GM12878 (cell line): ENCODE measurements at regions not wholly inside any gene's neighbourhood (a gene's known extent, or its start where the extent isn't known, plus 50 kb on each side); places are given as distances from the start of the nearest gene placed in this dataset.

Experiments used
- CBX5 ChIP-seq: sonication (generic); IDR thresholded peaks from 2 replicates; pipeline ENCODE4 v1.6.1; 2016; ENCODE audit warnings: low read depth, moderate library complexity, mild to moderate bottlenecking, inconsistent platforms
- DPF2 ChIP-seq: fragments of 450-650 bp; IDR thresholded peaks from 2 replicates; pipeline ENCODE4 v1.6.1; 2017; ENCODE audit warnings: mild to moderate bottlenecking
- EP300 ChIP-seq, 2 experiments: fragments of 150-350 bp in 1 of 2; IDR thresholded peaks; 2 replicates each; pipeline ENCODE4 v1.6.1; 2011 to 2012; ENCODE audit warnings: low read depth in 2 of 2, low read length in 2 of 2, borderline replicate concordance in 1 of 2, improper control_type of control experiment in 1 of 2, inconsistent platforms in 1 of 2; ENCODE audit not compliant: control insufficient read depth in 1 of 2
- ETV6 ChIP-seq, 2 experiments: fragments of 450-650 bp in 1 of 2; IDR thresholded peaks in 1 of 2; conservative IDR thresholded peaks in 1 of 2; 2 replicates each; pipeline ENCODE4 v1.6.1; 2014; ENCODE audit warnings: antibody characterized with exemption in 1 of 2, borderline replicate concordance in 1 of 2, low read depth in 1 of 2, mild to moderate bottlenecking in 1 of 2, moderate library complexity in 1 of 2
- EZH2 ChIP-seq: IDR thresholded peaks from 2 replicates; pipeline ENCODE4 v1.6.1; 2012; ENCODE audit warnings: low read depth, mild to moderate bottlenecking, control low read depth, inconsistent platforms, low read length, borderline replicate concordance; ENCODE audit not compliant: control insufficient read depth
- HDGF ChIP-seq: fragments of 450-650 bp; IDR thresholded peaks from 2 replicates; pipeline ENCODE4 v1.6.1; 2016; ENCODE audit warnings: antibody characterized with exemption
- MXI1 ChIP-seq: fragments of 150-350 bp; IDR thresholded peaks from 2 replicates; pipeline ENCODE4 v1.6.1; 2011; ENCODE audit warnings: low read depth, mild to moderate bottlenecking, inconsistent platforms, low read length, improper control_type of control experiment
- NRF1 ChIP-seq: conservative IDR thresholded peaks from 2 replicates; pipeline ENCODE4 v1.6.1; 2011; ENCODE audit warnings: mild to moderate bottlenecking, low read depth, low read length, improper control_type of control experiment
- POLR2AphosphoS5 ChIP-seq: IDR thresholded peaks from 2 replicates; pipeline ENCODE4 v1.6.1; 2011; ENCODE audit warnings: mild to moderate bottlenecking, low read length, inconsistent platforms
- RAD21 ChIP-seq: IDR thresholded peaks from 2 replicates; pipeline ENCODE4 v1.6.1; 2011; ENCODE audit warnings: mild to moderate bottlenecking, low read depth, low read length, moderate library complexity; ENCODE audit not compliant: insufficient read depth
- ZNF217 ChIP-seq: fragments of 450-650 bp; IDR thresholded peaks from 2 replicates; pipeline ENCODE4 v1.6.1; 2017; ENCODE audit warnings: antibody characterized with exemption, mild to moderate bottlenecking
- TF ChIP-seq, protein P1 (sequence below), 3 experiments: IDR thresholded peaks in 2 of 3; conservative IDR thresholded peaks in 1 of 3; 2 replicates each; pipeline ENCODE4 v1.5.1; 2011; ENCODE audit warnings: low read depth in 3 of 3, low read length in 3 of 3, mild to moderate bottlenecking in 3 of 3, control low read depth in 2 of 3, moderate library complexity in 2 of 3, inconsistent platforms in 1 of 3, mixed read lengths in 1 of 3; ENCODE audit not compliant: control insufficient read depth in 2 of 3, insufficient read depth in 1 of 3; ENCODE audit errors: extremely low read depth in 1 of 3
- TF ChIP-seq, protein P2 (sequence below): fragments of 450-650 bp; IDR thresholded peaks from 2 replicates; pipeline ENCODE4 v1.6.1; 2017; ENCODE audit warnings: mild to moderate bottlenecking, moderate library complexity

DNA sequence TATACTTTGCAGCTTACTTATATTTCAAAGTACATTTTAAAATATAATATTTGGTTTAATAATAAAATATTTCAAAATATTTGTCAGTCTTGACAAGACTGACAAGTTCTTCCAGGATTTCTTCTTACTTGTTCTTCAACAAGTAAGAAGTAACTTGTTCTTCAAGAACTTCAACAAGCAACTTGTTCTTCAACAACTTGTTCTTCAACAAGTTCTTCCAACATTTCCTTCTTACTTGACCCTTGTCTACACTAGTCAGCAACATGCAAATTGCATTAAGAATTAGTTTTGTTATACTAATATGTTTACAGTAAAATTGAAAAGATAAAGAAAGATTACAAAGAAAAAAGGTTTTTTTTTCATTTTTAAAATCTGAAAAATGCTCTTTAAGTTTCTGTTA lies 731.7 kb downstream of the NSUN3 start:
- no peak for TF ChIP-seq HDGF
- no peak for TF ChIP-seq DPF2
- TF ChIP-seq, protein P1, sequence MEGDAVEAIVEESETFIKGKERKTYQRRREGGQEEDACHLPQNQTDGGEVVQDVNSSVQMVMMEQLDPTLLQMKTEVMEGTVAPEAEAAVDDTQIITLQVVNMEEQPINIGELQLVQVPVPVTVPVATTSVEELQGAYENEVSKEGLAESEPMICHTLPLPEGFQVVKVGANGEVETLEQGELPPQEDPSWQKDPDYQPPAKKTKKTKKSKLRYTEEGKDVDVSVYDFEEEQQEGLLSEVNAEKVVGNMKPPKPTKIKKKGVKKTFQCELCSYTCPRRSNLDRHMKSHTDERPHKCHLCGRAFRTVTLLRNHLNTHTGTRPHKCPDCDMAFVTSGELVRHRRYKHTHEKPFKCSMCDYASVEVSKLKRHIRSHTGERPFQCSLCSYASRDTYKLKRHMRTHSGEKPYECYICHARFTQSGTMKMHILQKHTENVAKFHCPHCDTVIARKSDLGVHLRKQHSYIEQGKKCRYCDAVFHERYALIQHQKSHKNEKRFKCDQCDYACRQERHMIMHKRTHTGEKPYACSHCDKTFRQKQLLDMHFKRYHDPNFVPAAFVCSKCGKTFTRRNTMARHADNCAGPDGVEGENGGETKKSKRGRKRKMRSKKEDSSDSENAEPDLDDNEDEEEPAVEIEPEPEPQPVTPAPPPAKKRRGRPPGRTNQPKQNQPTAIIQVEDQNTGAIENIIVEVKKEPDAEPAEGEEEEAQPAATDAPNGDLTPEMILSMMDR (IDR thresholded peaks at IDR 0.05 in 2 of 3, conservative IDR thresholded peaks at IDR 0.05 in 1 of 3; ENCODE audit: control insufficient read depth in 2 of 3, extremely low read depth in 1 of 3, insufficient read depth in 1 of 3, low read depth in 3 of 3, low read length in 3 of 3) = no peak
- TF ChIP-seq EZH2 = no peak
- TF ChIP-seq ETV6 (conservative IDR thresholded peaks at IDR 0.05 in 1 of 2, IDR thresholded peaks at IDR 0.05 in 1 of 2; ENCODE audit: borderline replicate concordance in 1 of 2, low read depth in 1 of 2) = no peak
- TF ChIP-seq POLR2AphosphoS5 = no peak
- TF ChIP-seq NRF1 = no peak
- TF ChIP-seq EP300 (IDR thresholded peaks at IDR 0.05; ENCODE audit: borderline replicate concordance in 1 of 2, control insufficient read depth in 1 of 2, low read depth in 2 of 2, low read length in 2 of 2) = no peak
- TF ChIP-seq RAD21 = no peak
- TF ChIP-seq, protein P2, sequence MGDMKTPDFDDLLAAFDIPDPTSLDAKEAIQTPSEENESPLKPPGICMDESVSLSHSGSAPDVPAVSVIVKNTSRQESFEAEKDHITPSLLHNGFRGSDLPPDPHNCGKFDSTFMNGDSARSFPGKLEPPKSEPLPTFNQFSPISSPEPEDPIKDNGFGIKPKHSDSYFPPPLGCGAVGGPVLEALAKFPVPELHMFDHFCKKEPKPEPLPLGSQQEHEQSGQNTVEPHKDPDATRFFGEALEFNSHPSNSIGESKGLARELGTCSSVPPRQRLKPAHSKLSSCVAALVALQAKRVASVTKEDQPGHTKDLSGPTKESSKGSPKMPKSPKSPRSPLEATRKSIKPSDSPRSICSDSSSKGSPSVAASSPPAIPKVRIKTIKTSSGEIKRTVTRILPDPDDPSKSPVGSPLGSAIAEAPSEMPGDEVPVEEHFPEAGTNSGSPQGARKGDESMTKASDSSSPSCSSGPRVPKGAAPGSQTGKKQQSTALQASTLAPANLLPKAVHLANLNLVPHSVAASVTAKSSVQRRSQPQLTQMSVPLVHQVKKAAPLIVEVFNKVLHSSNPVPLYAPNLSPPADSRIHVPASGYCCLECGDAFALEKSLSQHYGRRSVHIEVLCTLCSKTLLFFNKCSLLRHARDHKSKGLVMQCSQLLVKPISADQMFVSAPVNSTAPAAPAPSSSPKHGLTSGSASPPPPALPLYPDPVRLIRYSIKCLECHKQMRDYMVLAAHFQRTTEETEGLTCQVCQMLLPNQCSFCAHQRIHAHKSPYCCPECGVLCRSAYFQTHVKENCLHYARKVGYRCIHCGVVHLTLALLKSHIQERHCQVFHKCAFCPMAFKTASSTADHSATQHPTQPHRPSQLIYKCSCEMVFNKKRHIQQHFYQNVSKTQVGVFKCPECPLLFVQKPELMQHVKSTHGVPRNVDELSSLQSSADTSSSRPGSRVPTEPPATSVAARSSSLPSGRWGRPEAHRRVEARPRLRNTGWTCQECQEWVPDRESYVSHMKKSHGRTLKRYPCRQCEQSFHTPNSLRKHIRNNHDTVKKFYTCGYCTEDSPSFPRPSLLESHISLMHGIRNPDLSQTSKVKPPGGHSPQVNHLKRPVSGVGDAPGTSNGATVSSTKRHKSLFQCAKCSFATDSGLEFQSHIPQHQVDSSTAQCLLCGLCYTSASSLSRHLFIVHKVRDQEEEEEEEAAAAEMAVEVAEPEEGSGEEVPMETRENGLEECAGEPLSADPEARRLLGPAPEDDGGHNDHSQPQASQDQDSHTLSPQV = no peak
- no peak for TF ChIP-seq ZNF217
- no peak for TF ChIP-seq MXI1
- TF ChIP-seq CBX5 = no peak
